Uterus (tissue), 2 donors: ENCODE measurements at regions not wholly inside any gene's neighbourhood (a gene's known extent, or its start where the extent isn't known, plus 50 kb on each side); places are given as distances from the start of the nearest gene placed in this dataset.

Experiments
- CTCF ChIP-seq, 4 experiments: fragments of 200-600 bp in 2 of 4; fragments of 450-650 bp in 2 of 4; sonication (generic) in 2 of 4; IDR thresholded peaks; one replicate each; pipeline ENCODE4 v1.5.1; 2016 to 2019; ENCODE audit warnings: antibody characterized with exemption in 4 of 4, mild to moderate bottlenecking in 2 of 4, moderate library complexity in 1 of 4
- POLR2A ChIP-seq, 2 donors: fragments of 450-650 bp; IDR thresholded peaks; one replicate each; pipeline ENCODE4 v1.6.1; 2016; ENCODE audit warnings: antibody characterized with exemption in 2 of 2, mild to moderate bottlenecking in 1 of 2, moderate library complexity in 1 of 2

DNA sequence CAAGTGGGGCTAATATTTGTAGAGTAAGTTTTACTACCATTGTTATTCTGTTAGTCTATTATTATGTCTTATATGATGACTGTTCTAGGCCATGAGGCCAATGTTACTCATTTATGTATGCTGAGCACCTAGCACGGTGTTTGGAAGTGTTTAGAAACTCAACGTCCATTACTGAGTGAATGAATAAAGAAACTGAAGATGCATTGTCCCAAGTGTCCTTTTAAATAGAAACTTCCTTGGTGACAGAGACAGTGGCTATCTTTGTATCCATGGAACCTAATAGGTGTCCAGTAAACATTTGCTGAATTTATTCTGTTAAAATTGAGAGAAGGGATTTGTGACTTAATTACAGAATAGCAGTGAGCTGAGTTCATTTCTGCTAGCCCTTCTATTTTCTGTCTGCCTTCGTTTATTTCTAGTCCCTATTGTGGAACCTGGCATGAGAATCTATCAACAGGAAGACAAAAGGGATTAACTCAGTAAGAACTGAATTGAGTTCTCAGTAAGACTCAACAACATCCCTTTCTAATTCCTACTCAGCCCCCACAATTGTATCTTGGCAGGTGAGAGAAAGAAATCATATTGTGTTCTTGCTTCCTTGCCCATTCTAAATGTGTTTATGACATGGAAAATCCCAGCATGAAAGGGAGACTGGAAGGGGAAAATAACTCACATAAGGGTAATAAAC is 246.6 kb upstream of the LRRC3B start:
- TF ChIP-seq CTCF (IDR thresholded peaks at IDR 0.05) (no peak), POLR2A (IDR thresholded peaks at IDR 0.05) (no peak)
